ENCODE measurements at regions not wholly inside any gene's neighbourhood (a gene's known extent, or its start where the extent isn't known, plus 50 kb on each side); places are given as distances from the start of the nearest gene placed in this dataset.

DNA sequence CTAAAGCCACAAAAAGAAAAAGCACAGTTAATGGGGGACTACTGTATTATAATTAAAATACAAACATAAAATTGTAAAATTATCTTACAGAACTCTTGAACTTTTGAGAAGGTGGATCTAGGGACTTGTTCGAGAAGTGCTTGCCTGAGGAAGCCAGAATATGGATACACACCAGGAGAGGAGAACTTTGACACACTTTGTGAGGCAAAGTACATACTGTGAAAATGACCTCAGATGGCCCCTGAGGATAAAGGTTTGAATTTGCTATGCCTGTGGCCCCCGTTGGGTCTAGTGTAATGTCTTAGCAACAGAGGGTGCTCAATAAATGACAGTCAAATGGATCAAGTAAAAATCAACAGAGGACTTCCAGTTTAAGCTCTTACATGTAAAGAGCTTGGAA, 148.2 kb upstream of the CYP1B1 start:
- intact Hi-C loops (cut with DNase I), result no loop called here
- H3K27me3 ChIP-seq, result no peaks in the 10 kb centered on the region
- H3K9me3 ChIP-seq, result no peaks in the 10 kb centered on the region
- 87 to 93% (median 91%) methylated on average over 2 of the region's 2 CpGs for WGBS, 3 donors
- no peak overlapping the region for H3K4me3 ChIP-seq
- no peaks in the 10 kb centered on the region for H3K36me3 ChIP-seq
- no peak for DNase-seq
- no peaks in the 10 kb centered on the region for H3K4me1 ChIP-seq (ENCODE audit: insufficient read depth)
- H3K27ac ChIP-seq, result no peak overlapping the region
- TF ChIP-seq EP300 (IDR thresholded peaks at IDR 0.05) (no peak), POLR2A (IDR thresholded peaks at IDR 0.05) (no peak)
- TF ChIP-seq, protein P1, sequence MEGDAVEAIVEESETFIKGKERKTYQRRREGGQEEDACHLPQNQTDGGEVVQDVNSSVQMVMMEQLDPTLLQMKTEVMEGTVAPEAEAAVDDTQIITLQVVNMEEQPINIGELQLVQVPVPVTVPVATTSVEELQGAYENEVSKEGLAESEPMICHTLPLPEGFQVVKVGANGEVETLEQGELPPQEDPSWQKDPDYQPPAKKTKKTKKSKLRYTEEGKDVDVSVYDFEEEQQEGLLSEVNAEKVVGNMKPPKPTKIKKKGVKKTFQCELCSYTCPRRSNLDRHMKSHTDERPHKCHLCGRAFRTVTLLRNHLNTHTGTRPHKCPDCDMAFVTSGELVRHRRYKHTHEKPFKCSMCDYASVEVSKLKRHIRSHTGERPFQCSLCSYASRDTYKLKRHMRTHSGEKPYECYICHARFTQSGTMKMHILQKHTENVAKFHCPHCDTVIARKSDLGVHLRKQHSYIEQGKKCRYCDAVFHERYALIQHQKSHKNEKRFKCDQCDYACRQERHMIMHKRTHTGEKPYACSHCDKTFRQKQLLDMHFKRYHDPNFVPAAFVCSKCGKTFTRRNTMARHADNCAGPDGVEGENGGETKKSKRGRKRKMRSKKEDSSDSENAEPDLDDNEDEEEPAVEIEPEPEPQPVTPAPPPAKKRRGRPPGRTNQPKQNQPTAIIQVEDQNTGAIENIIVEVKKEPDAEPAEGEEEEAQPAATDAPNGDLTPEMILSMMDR (IDR thresholded peaks at IDR 0.05), result no peak

DNA sequence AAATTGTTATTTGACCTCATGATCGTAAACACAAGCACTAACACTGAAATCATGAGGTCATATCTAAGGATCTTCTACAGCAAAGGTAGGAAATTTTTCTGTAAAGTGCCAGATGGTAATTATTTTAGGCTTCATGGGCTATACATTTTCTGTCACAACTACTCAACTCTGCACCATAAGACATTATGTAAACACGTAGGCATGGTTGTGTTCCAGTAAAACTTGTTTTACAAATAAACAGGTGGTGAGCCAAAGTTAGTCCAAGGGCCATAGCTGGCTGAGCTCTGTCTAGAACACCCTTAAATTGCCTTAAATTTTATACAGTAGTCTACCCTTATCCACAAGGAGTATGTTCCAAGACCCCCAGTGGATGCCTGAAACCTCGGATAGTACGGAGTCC, 147.3 kb upstream of the CYP1B1 start:
- no peak overlapping the region for H3K4me3 ChIP-seq

DNA sequence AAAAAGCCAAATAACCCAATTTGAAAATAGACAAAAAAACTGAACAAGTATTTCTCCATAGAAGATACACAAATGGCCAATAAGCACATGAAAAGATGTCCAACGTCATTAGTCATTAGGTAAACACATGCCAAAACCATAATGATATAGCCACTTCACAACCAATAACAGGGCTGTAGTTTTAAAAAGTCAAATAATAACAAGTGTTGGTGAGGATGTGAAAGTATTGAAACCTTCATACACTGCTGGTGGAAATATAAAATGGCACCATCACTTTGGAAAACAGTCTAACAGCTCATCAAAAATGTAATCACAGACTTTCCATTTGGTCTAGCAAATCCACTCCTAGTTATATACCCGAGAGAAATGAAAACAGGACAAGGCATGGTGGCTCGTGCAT, 144.2 kb upstream of the CYP1B1 start:
- no peaks in the 10 kb centered on the region for H3K9me3 ChIP-seq
- WGBS, 3 donors, result 70 to 95% (median 82%) methylated on average over 3 of the region's 3 CpGs
- intact Hi-C loops (cut with DNase I), result no loop called here

More for the DNA sequence above, 147.3 kb upstream of the CYP1B1 start:
- 84 to 91% (median 85%) methylated on average over 4 of the region's 4 CpGs for WGBS, 3 donors
- Histone ChIP-seq H3K9me3 (no peaks in the 10 kb centered on the region), H3K4me1 (ENCODE audit: insufficient read depth) (peaks cover 3% of the 10 kb centered on the region), H3K27ac (no peak overlapping the region), H3K27me3 (no peaks in the 10 kb centered on the region), H3K36me3 (no peaks in the 10 kb centered on the region)
- intact Hi-C loops (cut with DNase I), result no loop called here
- TF ChIP-seq EP300 (IDR thresholded peaks at IDR 0.05) (no peak), POLR2A (IDR thresholded peaks at IDR 0.05) (no peak)
- TF ChIP-seq, protein P1 (IDR thresholded peaks at IDR 0.05), result no peak
- DNase-seq, result no peak

DNA sequence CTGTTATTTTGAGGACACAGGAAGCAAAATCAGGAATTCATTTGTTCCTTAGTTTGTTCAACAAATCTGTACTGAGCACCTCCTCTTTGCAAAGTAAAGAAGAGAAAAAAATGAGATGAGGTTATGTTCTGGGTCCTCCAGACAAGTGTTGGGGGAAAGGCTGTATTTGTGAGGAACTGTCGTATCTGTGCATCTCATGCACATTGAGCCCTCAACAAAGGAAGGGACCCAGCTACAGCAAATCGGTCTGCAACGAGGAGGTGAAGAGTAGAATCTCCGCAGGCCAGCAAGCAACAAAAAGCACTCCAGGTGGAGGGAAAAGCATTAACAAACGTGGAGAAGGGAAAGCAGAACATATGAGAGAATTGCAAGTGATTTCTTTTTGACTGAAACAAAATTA, 143.0 kb upstream of the CYP1B1 start:
- intact Hi-C loops (cut with DNase I), result no loop called here
- Histone ChIP-seq H3K27me3 (no peaks in the 10 kb centered on the region), H3K9me3 (no peaks in the 10 kb centered on the region), H3K36me3 (no peaks in the 10 kb centered on the region), H3K4me1 (ENCODE audit: insufficient read depth) (peaks cover 5% of the 10 kb centered on the region), H3K4me3 (no peak overlapping the region), H3K27ac (no peak overlapping the region)
- no peak for DNase-seq
- 65 to 77% (median 68%) methylated on average over 5 of the region's 5 CpGs for whole genome bisulfite sequencing, 3 donors
- TF ChIP-seq EP300 (IDR thresholded peaks at IDR 0.05) (no peak), POLR2A (IDR thresholded peaks at IDR 0.05) (no peak)
- TF ChIP-seq, protein P1 (IDR thresholded peaks at IDR 0.05), result no peak

More for the DNA sequence above, 144.2 kb upstream of the CYP1B1 start:
- TF ChIP-seq POLR2A (IDR thresholded peaks at IDR 0.05) (no peak), EP300 (IDR thresholded peaks at IDR 0.05) (no peak)
- TF ChIP-seq, protein P1 (IDR thresholded peaks at IDR 0.05), result no peak
- no peak for DNase-seq
- peaks cover 5% of the 10 kb centered on the region for H3K4me1 ChIP-seq (ENCODE audit: insufficient read depth)
- H3K27me3 ChIP-seq, result no peaks in the 10 kb centered on the region
- H3K27ac ChIP-seq, result no peak overlapping the region
- no peak overlapping the region for H3K4me3 ChIP-seq
- H3K36me3 ChIP-seq, result no peaks in the 10 kb centered on the region
